ENCODE measurements at regions not wholly inside any gene's neighbourhood (a gene's known extent, or its start where the extent isn't known, plus 50 kb on each side); places are given as distances from the start of the nearest gene placed in this dataset.
"Not testable (repeated sequence)": the region's sequence is repeated elsewhere in the genome, so short reads cannot be mapped to it uniquely, and the experiment has no call there.

- Histone ChIP-seq H3K9me3 (no peaks in the 10 kb centered on the region), H3K4me1 (peaks cover 5% of the 10 kb centered on the region), H3K27ac (no peak overlapping the region), H3K27me3 (ENCODE audit: insufficient read depth in 3 of 3, low read length in 2 of 3) (no peaks in the 10 kb centered on the region), H3K4me3 (peak overlapping the region; percentile 80), H3K36me3 (ENCODE audit: insufficient read depth in 1 of 2, low read depth in 1 of 2) (no peaks in the 10 kb centered on the region)
- intact Hi-C loops (cut with DNase I) = no loop called here
- peak; percentile 88 to 94 (median 92) for ATAC-seq
- DNase-seq = peak; percentile 85 to 92
- no peak for TF ChIP-seq CTCF (IDR thresholded peaks at IDR 0.05)
- 12 to 33% (median 13%) methylated on average over 29 of the region's 29 CpGs for WGBS, 3 donors
Observed at GRCh38 chr7:63899691-63900393, 98.8 kb upstream of the ZNF722 start.

GRCh38 chr7:63900394-63901203, 98.0 kb upstream of the ZNF722 start:
- Histone ChIP-seq H3K27ac (no peak overlapping the region), H3K4me1 (peaks cover 5% of the 10 kb centered on the region), H3K36me3 (ENCODE audit: insufficient read depth in 1 of 2, low read depth in 1 of 2) (no peaks in the 10 kb centered on the region), H3K9me3 (no peaks in the 10 kb centered on the region), H3K4me3 (peak overlapping the region; percentile 80), H3K27me3 (ENCODE audit: insufficient read depth in 3 of 3, low read length in 2 of 3) (no peaks in the 10 kb centered on the region)
- intact Hi-C loops (cut with DNase I) = no loop called here
- peak; percentile 98 to 99 (median 99) for ATAC-seq
- WGBS, 3 donors = 2 to 24% (median 2%) methylated on average over 44 of the region's 44 CpGs
- TF ChIP-seq CTCF (IDR thresholded peaks at IDR 0.05) = no peak
- DNase-seq = peak; percentile 95 to 96

- H3K9me3 ChIP-seq; intact Hi-C loops (cut with DNase I); H3K4me1 ChIP-seq; H3K27me3 ChIP-seq (ENCODE audit: insufficient read depth in 3 of 3, low read length in 2 of 3); DNase-seq; H3K27ac ChIP-seq; H3K36me3 ChIP-seq (ENCODE audit: insufficient read depth in 1 of 2, low read depth in 1 of 2): not testable (repeated sequence)
- ATAC-seq = peak in 3 of 4 donors; percentile 9 to 37 (median 15)
- 5 to 24% (median 6%) methylated on average over 16 of the region's 16 CpGs for WGBS, 3 donors
- peak overlapping the region; percentile 80 for H3K4me3 ChIP-seq
Observed at GRCh38 chr7:63901204-63901506, 97.5 kb upstream of the ZNF722 start.

- no peaks in the 10 kb centered on the region for H3K36me3 ChIP-seq (ENCODE audit: insufficient read depth in 1 of 2, low read depth in 1 of 2)
- no peak overlapping the region for H3K4me3 ChIP-seq
- intact Hi-C loops (cut with DNase I) = no loop called here
- ATAC-seq (no peak), DNase-seq (no peak)
- no peak for TF ChIP-seq CTCF (IDR thresholded peaks at IDR 0.05)
- no peak overlapping the region for H3K27ac ChIP-seq
- no peaks in the 10 kb centered on the region for H3K4me1 ChIP-seq
- H3K27me3 ChIP-seq (ENCODE audit: insufficient read depth in 3 of 3, low read length in 2 of 3) = no peaks in the 10 kb centered on the region
- no peaks in the 10 kb centered on the region for H3K9me3 ChIP-seq
- 13 to 30% (median 27%) methylated on average over 2 of the region's 2 CpGs for WGBS, 3 donors
Observed at GRCh38 chr7:63918986-63919385, 79.7 kb upstream of the ZNF722 start.

GRCh38 chr7:63925262-63925625, 73.4 kb upstream of the ZNF722 start:
- Histone ChIP-seq H3K4me3 (peak overlapping the region; percentile 80), H3K9me3 (no peaks in the 10 kb centered on the region), H3K36me3 (ENCODE audit: insufficient read depth in 1 of 2, low read depth in 1 of 2) (no peaks in the 10 kb centered on the region), H3K27ac (peak overlapping the region; percentile 85), H3K27me3 (ENCODE audit: insufficient read depth in 3 of 3, low read length in 2 of 3) (no peaks in the 10 kb centered on the region), H3K4me1 (no peaks in the 10 kb centered on the region)
- ATAC-seq (peak in 1 of 4 donors; percentile 0), DNase-seq (no peak)
- 5 to 39% (median 7%) methylated on average over 12 of the region's 12 CpGs for WGBS, 3 donors
- TF ChIP-seq CTCF (IDR thresholded peaks at IDR 0.05) = no peak
- intact Hi-C loops (cut with DNase I) = loop anchor here in 1 of 2 donors (10.0 kb wide), 1 partner anchor 640 kb away; the partner anchor contains the start of gene ZNF680

All from psoas muscle (tissue), 7 donors.